ENCODE measurements at regions not wholly inside any gene's neighbourhood (a gene's known extent, or its start where the extent isn't known, plus 50 kb on each side); places are given as distances from the start of the nearest gene placed in this dataset.

DNA sequence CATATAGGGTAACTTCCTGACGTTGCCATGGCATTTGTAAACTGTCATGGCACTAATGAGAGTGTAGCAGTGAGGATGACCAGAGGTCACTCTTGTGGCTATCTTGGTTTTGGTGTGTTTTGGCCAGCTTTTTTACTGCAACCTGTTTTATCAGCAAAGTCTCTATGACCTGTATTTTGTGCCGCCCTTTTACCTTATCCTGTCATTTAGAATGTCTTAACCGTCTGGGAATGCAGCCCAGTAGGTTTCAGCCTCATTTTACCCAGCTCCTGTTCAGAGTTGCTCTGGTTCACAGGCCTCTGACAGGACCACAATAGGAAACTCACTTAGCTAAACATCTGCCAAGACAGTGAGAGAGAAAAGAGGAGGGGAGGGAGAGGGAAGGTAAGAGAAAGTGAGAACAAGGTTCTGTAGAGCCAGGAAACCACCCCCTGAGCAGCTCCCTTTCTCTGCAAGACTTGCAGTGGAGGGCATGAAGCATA lies 64.8 kb upstream of the PLEKHG3 start:
- intact Hi-C loops (cut with DNase I): loop anchor here (5.0 to 10.0 kb wide), 3 partner anchors 97 to 297 kb away; partner anchors contain the start of gene HSPA2 (in 1 of the 2)
- DNase-seq (no peak), ATAC-seq (no peak)
- Histone ChIP-seq H3K36me3 (ENCODE audit: insufficient read depth in 1 of 2, low read depth in 1 of 2) (no peaks in the 10 kb centered on the region), H3K4me3 (no peak overlapping the region), H3K27ac (no peak overlapping the region), H3K27me3 (ENCODE audit: insufficient read depth in 3 of 3, low read length in 2 of 3) (no peaks in the 10 kb centered on the region), H3K4me1 (no peaks in the 10 kb centered on the region), H3K9me3 (peaks cover 6% of the 10 kb centered on the region)
- TF ChIP-seq, protein P1, sequence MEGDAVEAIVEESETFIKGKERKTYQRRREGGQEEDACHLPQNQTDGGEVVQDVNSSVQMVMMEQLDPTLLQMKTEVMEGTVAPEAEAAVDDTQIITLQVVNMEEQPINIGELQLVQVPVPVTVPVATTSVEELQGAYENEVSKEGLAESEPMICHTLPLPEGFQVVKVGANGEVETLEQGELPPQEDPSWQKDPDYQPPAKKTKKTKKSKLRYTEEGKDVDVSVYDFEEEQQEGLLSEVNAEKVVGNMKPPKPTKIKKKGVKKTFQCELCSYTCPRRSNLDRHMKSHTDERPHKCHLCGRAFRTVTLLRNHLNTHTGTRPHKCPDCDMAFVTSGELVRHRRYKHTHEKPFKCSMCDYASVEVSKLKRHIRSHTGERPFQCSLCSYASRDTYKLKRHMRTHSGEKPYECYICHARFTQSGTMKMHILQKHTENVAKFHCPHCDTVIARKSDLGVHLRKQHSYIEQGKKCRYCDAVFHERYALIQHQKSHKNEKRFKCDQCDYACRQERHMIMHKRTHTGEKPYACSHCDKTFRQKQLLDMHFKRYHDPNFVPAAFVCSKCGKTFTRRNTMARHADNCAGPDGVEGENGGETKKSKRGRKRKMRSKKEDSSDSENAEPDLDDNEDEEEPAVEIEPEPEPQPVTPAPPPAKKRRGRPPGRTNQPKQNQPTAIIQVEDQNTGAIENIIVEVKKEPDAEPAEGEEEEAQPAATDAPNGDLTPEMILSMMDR (IDR thresholded peaks at IDR 0.05): no peak
- WGBS, 3 donors: 68 to 72% (median 71%) methylated on average over 3 of the region's 3 CpGs

DNA sequence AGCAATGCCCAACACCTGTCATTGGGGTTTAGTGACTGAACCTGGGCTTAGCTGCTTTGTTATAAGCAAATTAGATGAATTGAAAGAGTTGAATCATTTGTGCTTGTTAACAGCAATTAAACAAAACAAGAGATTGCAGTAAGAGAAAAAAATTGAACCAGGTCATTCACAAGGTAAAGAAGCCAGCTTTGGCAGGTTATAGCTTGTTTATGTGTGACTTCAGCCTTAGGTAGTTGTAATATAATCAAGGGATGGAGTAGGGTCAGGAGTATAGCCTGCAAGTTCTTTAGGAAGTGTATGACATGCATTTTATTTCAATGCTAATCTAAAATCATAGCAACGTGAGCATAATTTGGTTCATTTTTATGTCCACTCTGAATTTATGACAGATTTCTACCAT lies 63.4 kb upstream of the PLEKHG3 start:
- Histone ChIP-seq H3K4me1 (no peaks in the 10 kb centered on the region), H3K4me3 (no peak overlapping the region), H3K9me3 (peaks cover 6% of the 10 kb centered on the region), H3K27me3 (ENCODE audit: insufficient read depth in 3 of 3, low read length in 2 of 3) (no peaks in the 10 kb centered on the region), H3K36me3 (ENCODE audit: insufficient read depth in 1 of 2, low read depth in 1 of 2) (no peaks in the 10 kb centered on the region), H3K27ac (no peak overlapping the region)
- ATAC-seq (no peak), DNase-seq (no peak)
- TF ChIP-seq, protein P1 (IDR thresholded peaks at IDR 0.05): no peak
- WGBS, 3 donors: 82 to 94% (median 91%) methylated on average over 1 of the region's 1 CpG
- intact Hi-C loops (cut with DNase I): no loop called here

DNA sequence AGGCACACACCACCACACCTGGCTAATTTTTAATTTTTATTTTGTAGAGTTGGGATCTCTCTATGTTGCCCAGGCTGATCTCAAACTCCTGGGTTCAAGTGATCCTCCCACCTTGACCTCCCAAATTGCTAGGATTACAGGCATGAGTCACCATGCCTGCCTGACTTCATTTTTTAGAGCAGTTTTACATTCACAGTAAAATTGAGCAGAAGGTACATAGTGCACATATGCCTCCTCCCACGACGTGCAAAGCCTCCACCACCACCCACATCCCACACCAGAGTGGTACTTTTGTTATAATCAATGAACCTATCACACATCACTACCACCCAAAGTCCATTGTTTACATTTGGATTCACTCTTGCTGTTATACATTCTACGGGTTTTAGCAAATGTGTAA lies 62.5 kb upstream of the PLEKHG3 start:
- TF ChIP-seq, protein P1 (IDR thresholded peaks at IDR 0.05): no peak
- WGBS, 3 donors: 79 to 87% (median 85%) methylated on average over 3 of the region's 3 CpGs
- peaks cover 6% of the 10 kb centered on the region for H3K9me3 ChIP-seq
- DNase-seq (no peak), ATAC-seq (no peak)
- H3K36me3 ChIP-seq (ENCODE audit: insufficient read depth in 1 of 2, low read depth in 1 of 2): no peaks in the 10 kb centered on the region
- H3K4me1 ChIP-seq: no peaks in the 10 kb centered on the region
- no peak overlapping the region for H3K4me3 ChIP-seq
- H3K27ac ChIP-seq: no peak overlapping the region
- intact Hi-C loops (cut with DNase I): no loop called here
- no peaks in the 10 kb centered on the region for H3K27me3 ChIP-seq (ENCODE audit: insufficient read depth in 3 of 3, low read length in 2 of 3)

DNA sequence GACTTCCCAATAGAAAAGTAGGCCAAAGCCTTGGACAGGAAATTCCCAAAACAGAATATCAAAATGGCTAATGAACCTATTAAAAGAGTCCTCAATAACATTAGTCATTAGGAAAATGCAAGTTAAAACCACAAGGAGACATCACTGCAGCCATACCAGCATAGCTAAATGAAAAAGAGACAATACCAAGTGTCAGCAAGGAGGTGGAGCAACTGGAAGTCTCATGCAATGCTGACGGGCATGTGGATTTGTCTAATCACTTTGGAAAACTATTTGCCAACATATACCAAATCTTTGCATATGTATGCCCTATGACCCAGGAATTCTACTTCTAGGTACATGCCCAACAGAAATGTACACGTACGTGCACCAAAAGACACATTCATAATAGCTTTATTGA lies 60.5 kb upstream of the PLEKHG3 start:
- Histone ChIP-seq H3K36me3 (ENCODE audit: insufficient read depth in 1 of 2, low read depth in 1 of 2) (no peaks in the 10 kb centered on the region), H3K27ac (no peak overlapping the region), H3K4me3 (no peak overlapping the region), H3K9me3 (peaks cover 6% of the 10 kb centered on the region), H3K27me3 (ENCODE audit: insufficient read depth in 3 of 3, low read length in 2 of 3) (no peaks in the 10 kb centered on the region), H3K4me1 (no peaks in the 10 kb centered on the region)
- 78 to 98% (median 96%) methylated on average over 3 of the region's 3 CpGs for whole genome bisulfite sequencing, 3 donors
- no peak for DNase-seq
- TF ChIP-seq, protein P1 (IDR thresholded peaks at IDR 0.05): no peak
- intact Hi-C loops (cut with DNase I): no loop called here
- ATAC-seq: no peak

DNA sequence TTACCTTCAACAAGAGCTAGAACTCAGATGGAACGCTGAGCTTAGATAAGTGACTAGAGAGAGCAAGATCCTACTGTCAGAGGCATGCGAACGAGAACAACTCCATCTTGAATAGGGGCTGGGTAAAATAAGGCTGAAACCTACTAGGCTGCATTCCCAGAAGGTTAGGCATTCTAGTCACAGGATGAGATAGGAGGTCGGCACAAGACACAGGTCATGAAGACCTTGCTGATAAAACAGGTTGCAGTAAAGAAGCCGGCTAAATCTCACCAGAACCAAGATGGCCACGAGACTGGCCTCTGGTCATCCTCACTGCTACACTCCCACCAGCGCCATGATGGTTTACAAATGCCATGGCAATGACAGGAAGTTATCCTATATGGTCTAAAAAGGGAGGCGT lies 59.6 kb upstream of the PLEKHG3 start:
- TF ChIP-seq, protein P1 (IDR thresholded peaks at IDR 0.05): no peak
- intact Hi-C loops (cut with DNase I): no loop called here
- Histone ChIP-seq H3K4me1 (no peaks in the 10 kb centered on the region), H3K9me3 (peaks cover 6% of the 10 kb centered on the region), H3K27ac (peak overlapping the region; percentile 53), H3K27me3 (ENCODE audit: insufficient read depth in 3 of 3, low read length in 2 of 3) (no peaks in the 10 kb centered on the region), H3K4me3 (no peak overlapping the region), H3K36me3 (ENCODE audit: insufficient read depth in 1 of 2, low read depth in 1 of 2) (no peaks in the 10 kb centered on the region)
- no peak for ATAC-seq
- no peak for DNase-seq
- 92% methylated on average over 8 of the region's 8 CpGs for WGBS, 3 donors

Data from psoas muscle (tissue), 7 donors.